BJ (cell line): ENCODE measurements at regions not wholly inside any gene's neighbourhood (a gene's known extent, or its start where the extent isn't known, plus 50 kb on each side); places are given as distances from the start of the nearest gene placed in this dataset.

Experiments used
- CTCF ChIA-PET: fragments of 350-600 bp; formaldehyde crosslinking; extraction: SDS; loops from one replicate; lab custom pipeline; 2021; ENCODE audit warnings: antibody characterized with exemption, inconsistent platforms; lab: Yijun Ruan, JAX
- POLR2A ChIA-PET: fragments of 300-600 bp; sonication (Branson Sonifier 250); formaldehyde crosslinking; extraction: SDS; loops from one replicate; lab custom pipeline; 2021; ENCODE audit warnings: antibody characterized with exemption; lab: Charles Lee
- DNase-seq: peaks from one replicate; pipeline ENCODE4 v3.0.0-alpha.2; 2011; ENCODE audit warnings: low read depth
- H3K27me3 ChIP-seq: 2 replicates; pipeline ENCODE4 v1.6.0; 2011; ENCODE audit warnings: low read length; ENCODE audit not compliant: control insufficient read depth, insufficient read depth
- H3K36me3 ChIP-seq: 2 replicates; pipeline ENCODE4 v1.5.1; 2011; ENCODE audit warnings: low read length; ENCODE audit not compliant: control insufficient read depth, insufficient read depth
- H3K4me3 ChIP-seq: 2 replicates; pipeline ENCODE4 v1.5.1; 2011; ENCODE audit warnings: low read depth, mild to moderate bottlenecking, control low read depth, low read length
- TF ChIP-seq, protein P1 (sequence below): IDR thresholded peaks from 2 replicates; pipeline ENCODE4 v1.5.1; 2011; ENCODE audit warnings: low read depth, mild to moderate bottlenecking, control low read depth, inconsistent platforms, low read length, moderate library complexity; ENCODE audit not compliant: insufficient read depth

DNA sequence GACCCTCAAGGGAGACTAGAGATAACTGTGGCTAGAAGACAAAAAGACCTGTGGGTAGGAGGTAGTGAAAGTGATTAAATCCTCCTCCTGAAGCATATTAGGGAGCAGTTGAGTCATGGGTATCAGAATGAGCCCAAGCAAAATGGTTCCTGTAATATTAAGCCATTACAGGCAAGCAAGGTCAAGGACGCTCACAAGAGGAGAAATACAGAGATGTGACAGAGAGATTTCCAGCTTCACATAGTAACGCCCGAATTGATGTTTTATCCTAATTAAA is 77.7 kb downstream of the FAM76B start:
- TF ChIP-seq, protein P1, sequence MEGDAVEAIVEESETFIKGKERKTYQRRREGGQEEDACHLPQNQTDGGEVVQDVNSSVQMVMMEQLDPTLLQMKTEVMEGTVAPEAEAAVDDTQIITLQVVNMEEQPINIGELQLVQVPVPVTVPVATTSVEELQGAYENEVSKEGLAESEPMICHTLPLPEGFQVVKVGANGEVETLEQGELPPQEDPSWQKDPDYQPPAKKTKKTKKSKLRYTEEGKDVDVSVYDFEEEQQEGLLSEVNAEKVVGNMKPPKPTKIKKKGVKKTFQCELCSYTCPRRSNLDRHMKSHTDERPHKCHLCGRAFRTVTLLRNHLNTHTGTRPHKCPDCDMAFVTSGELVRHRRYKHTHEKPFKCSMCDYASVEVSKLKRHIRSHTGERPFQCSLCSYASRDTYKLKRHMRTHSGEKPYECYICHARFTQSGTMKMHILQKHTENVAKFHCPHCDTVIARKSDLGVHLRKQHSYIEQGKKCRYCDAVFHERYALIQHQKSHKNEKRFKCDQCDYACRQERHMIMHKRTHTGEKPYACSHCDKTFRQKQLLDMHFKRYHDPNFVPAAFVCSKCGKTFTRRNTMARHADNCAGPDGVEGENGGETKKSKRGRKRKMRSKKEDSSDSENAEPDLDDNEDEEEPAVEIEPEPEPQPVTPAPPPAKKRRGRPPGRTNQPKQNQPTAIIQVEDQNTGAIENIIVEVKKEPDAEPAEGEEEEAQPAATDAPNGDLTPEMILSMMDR = no peak
- no peak for DNase-seq
- no peaks in the 10 kb centered on the region for H3K36me3 ChIP-seq
- ChIA-PET POLR2A (no interaction called here), CTCF (interaction anchor here (12.4 kb wide), 1 partner anchor 556 kb away, joined by 187 read pairs; no protein-coding TSS in a partner anchor)
- no peak overlapping the region for H3K4me3 ChIP-seq
- peaks cover 2% of the 10 kb centered on the region; the same call in 1 of the 2 replicates for H3K27me3 ChIP-seq

DNA sequence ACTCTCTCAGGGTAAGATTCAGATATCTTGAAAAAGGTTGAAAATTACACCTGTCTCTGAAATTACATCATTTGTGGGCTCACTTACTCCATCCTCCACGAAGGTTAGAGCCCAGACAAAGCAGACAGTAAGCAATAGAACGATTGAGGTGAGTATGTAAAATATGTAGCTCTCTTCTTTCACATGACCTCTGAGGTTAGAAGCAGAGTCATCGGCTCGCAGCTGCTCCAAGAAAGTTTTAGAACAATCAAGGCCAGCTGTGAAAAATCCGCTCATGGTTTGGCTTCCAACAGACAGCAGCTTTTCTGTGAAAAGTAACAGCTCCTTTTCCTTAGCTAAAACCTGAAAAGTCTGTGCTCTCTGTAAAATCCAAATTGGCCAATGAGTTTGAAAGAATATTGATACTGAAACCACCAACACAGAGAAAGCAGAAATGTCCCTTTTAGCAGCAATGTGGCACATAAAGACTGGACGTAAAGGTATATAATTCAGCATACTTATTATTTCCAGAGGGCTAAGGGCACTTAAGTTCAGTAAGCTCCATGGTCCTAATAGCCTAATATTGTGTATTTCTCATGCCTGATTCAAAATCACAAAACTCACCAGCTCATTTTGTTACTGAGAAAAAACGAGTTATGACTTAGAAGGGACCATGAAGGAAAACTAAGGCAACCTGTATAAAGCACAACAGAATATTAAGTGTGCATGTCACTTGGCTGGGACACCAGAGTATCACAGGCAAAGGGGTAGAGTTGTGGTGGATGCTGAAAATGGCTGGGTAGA is 78.2 kb downstream of the FAM76B start:
- Histone ChIP-seq H3K27me3 (peaks cover 2% of the 10 kb centered on the region; the same call in 1 of the 2 replicates), H3K4me3 (no peak overlapping the region), H3K36me3 (no peaks in the 10 kb centered on the region)
- CTCF ChIA-PET = interaction anchor here (12.4 kb wide), 1 partner anchor 555 kb away, joined by 187 read pairs; no protein-coding TSS in a partner anchor
- POLR2A ChIA-PET = no interaction called here
- DNase-seq = no peak
- TF ChIP-seq, protein P1 = no peak

DNA sequence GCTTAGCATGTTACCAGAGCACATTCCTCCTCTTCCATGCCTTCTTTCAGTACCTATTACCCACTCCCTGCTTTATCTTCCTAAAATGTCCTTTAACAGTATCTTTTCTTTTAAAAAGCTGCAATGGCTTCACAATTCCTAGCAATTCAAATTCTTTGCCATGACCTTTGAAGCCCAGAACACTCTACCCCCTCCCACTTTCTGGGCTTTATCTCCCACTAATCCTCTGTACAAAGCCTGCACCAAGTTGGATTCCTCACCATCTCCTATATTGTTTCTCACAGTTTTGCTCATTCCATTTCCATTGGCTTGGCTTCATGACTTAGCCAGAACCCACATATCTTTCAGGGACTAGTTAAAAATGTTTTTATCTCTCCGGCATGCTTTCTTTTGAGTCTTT is 80.9 kb downstream of the FAM76B start:
- TF ChIP-seq, protein P1 = no peak
- ChIA-PET POLR2A (no interaction called here), CTCF (interaction anchor here (0.7 to 12.4 kb wide), 4 partner anchors 11 to 718 kb away, joined by 3 to 187 read pairs (median 4); no protein-coding TSS in a partner anchor)
- Histone ChIP-seq H3K4me3 (no peak overlapping the region), H3K27me3 (peaks cover 4% of the 10 kb centered on the region), H3K36me3 (no peaks in the 10 kb centered on the region)
- no peak for DNase-seq

DNA sequence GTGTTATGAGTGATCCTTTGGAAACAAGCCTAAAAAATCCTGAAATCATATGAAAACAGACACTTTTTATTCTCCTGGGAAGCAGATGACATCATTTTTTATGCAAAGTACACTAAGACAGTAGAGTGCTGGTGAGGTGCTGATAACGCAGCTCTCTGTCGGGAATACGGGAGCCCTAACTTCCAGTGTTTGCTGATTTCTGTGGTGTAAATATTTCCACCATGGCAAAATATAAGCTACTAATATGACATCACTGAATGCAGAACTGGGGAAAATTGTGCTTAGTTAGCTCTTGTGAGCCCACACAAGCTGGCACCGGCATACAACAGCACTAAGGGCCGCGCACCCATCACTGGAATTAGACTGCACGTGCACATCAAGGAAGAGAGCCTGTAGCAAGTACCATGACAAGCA is 82.6 kb downstream of the FAM76B start:
- CTCF ChIA-PET = interaction anchor here (2.1 to 12.4 kb wide), 3 partner anchors 55 to 559 kb away, joined by 8 to 187 read pairs (median 17); no protein-coding TSS in a partner anchor
- no peak overlapping the region for H3K4me3 ChIP-seq

More for the DNA sequence above, 82.6 kb downstream of the FAM76B start:
- POLR2A ChIA-PET = no interaction called here
- no peak for DNase-seq
- H3K36me3 ChIP-seq = no peaks in the 10 kb centered on the region
- TF ChIP-seq, protein P1 = no peak
- peaks cover 4% of the 10 kb centered on the region for H3K27me3 ChIP-seq
